Activated CD8-positive, alpha-beta memory T cell treated with anti-CD3 and anti-CD28 coated beads, Interleukin-2, amount 10 ng/mL, durations not matched to agents 7 days and 5 days (primary cell): ENCODE measurements at regions not wholly inside any gene's neighbourhood (a gene's known extent, or its start where the extent isn't known, plus 50 kb on each side); places are given as distances from the start of the nearest gene placed in this dataset.

Experiments
- ATAC-seq: fragments of 150-1000 bp; cut with Tn5 transposase; one replicate; pipeline ENCODE4 v1.10.0; 2021; ENCODE audit warnings: moderate library complexity
- CTCF ChIA-PET: fragments of 350-600 bp; sonication (Branson Sonifier 250); formaldehyde crosslinking; loops from one replicate; lab custom pipeline; 2021; ENCODE audit warnings: antibody characterized with exemption; lab: Charles Lee
- DNase-seq: peaks from one replicate; pipeline ENCODE4 v3.0.0-alpha.2; 2020
- H3K27ac Mint-ChIP-seq: one replicate; pipeline ENCODE4 v1.8.0; 2021; ENCODE audit warnings: mild to moderate bottlenecking, mixed read lengths
- H3K27me3 Mint-ChIP-seq: one replicate; pipeline ENCODE4 v1.8.0; 2021; ENCODE audit warnings: mixed read lengths
- H3K36me3 Mint-ChIP-seq: one replicate; pipeline ENCODE4 v1.8.0; 2021; ENCODE audit warnings: mild to moderate bottlenecking, mixed read lengths
- H3K4me1 Mint-ChIP-seq: one replicate; pipeline ENCODE4 v1.8.0; 2021; ENCODE audit warnings: mixed read lengths
- H3K4me3 Mint-ChIP-seq: one replicate; pipeline ENCODE4 v1.8.0; 2021; ENCODE audit warnings: mild to moderate bottlenecking, moderate library complexity, mixed read lengths
- H3K9me3 Mint-ChIP-seq: one replicate; pipeline ENCODE4 v1.8.0; 2022; ENCODE audit warnings: low read depth, mixed read lengths

DNA sequence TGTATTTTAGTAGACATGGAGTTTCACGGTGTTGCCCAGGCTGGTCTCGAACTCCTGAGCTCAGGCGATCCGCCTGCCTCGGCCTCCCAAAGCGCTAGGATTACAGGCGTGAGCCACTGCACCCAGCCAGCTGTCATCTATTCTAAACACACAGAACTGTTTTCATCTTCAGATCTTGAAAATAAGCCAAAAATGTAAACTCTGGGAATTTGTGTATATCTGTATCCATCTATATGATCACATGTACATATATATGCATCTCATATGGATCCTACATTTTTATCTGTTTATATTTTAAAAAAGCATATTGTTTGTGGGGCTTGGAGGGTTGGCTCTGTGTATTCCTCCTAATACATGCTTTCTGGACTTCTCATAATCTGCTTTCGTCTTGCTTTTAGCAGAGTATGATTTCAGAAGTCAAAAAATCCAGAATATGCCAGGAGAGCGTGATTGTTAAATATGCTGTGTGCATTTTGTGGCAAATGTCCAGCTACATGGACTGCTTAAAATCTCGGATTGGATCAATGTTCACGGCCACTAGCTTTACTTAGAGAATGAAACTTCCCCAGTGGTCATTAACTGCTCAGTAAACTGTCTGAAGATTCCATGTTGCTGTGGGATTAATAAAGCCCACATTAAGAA, 274.4 kb upstream of the IRX1 start:
- ATAC-seq = no peak
- Mint-ChIP-seq H3K4me3 (no peak overlapping the region), H3K27ac (no peak overlapping the region), H3K27me3 (no peaks in the 10 kb centered on the region), H3K4me1 (no peaks in the 10 kb centered on the region), H3K9me3 (peaks cover 2% of the 10 kb centered on the region), H3K36me3 (no peaks in the 10 kb centered on the region)
- CTCF ChIA-PET = no interaction called here
- DNase-seq = no peak

DNA sequence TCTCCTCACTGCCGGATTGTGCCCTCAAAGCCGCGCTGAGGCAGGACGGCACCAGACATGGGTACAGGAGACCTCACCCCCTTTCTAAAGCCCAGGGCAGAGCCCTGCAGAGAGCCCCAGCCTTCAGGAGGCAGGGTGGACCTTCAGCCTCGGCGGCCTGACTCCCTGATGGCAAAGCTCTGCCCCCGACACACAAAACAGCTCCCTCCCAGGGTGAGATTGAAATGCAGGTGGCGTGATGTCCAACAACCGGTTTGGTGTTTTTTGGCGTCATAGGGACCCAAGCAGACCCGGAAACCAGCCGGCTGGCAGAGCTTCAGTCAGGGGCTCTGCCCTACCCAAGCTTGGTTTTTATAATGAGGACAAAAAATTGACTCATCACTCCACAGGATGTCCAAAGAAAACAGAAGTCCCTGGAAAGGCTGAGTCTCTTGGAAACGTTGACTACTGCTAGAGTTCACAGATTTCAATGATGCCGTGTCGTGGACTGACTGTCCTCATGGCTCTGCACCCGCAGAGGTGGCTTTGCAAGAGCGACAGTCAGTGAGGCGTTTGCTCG, 275.2 kb upstream of the IRX1 start:
- no peaks in the 10 kb centered on the region for H3K4me1 Mint-ChIP-seq
- no peak overlapping the region for H3K27ac Mint-ChIP-seq
- CTCF ChIA-PET = no interaction called here
- H3K4me3 Mint-ChIP-seq = no peak overlapping the region
- ATAC-seq (no peak), DNase-seq (no peak)
- H3K36me3 Mint-ChIP-seq = no peaks in the 10 kb centered on the region
- H3K27me3 Mint-ChIP-seq = no peaks in the 10 kb centered on the region
- H3K9me3 Mint-ChIP-seq = peaks cover 3% of the 10 kb centered on the region

DNA sequence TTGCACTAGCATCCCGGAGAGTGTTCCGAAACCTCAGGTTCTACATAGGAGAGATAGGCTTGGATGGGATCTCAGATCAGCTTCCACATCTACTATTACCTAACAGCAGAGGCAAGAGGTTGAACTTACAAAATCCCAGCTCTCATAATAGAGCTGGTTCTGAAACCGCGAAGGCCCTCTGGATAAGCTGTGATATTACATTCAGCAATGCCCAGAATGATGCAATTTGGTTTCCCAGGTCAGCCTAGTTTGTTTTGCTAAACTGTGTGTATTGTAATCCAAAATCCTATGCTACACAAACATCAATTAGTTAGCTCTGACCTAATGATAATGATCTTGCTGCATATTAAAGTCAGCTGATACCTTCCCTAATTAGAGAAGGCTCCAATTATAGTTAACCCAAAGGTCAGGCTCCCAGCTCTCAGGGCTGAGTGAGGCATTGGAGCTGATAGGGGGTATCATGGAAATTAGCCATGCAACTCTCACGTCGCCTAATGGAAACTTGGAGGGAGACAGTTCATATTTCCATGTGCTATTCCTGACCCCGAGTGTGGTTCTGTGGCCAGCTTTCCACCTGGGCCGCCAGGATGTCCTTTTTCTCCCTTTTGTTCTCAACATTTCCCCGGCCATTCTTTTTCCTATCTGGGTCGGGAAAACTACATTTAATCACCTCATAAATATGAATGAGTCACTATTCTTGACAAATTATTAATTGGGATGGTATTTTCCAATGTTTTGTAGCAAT, 278.4 kb upstream of the IRX1 start:
- no peak for ATAC-seq
- Mint-ChIP-seq H3K27ac (no peak overlapping the region), H3K36me3 (no peaks in the 10 kb centered on the region), H3K4me3 (no peak overlapping the region), H3K4me1 (no peaks in the 10 kb centered on the region), H3K27me3 (no peaks in the 10 kb centered on the region), H3K9me3 (peaks cover 6% of the 10 kb centered on the region)
- no peak for DNase-seq
- CTCF ChIA-PET = no interaction called here

DNA sequence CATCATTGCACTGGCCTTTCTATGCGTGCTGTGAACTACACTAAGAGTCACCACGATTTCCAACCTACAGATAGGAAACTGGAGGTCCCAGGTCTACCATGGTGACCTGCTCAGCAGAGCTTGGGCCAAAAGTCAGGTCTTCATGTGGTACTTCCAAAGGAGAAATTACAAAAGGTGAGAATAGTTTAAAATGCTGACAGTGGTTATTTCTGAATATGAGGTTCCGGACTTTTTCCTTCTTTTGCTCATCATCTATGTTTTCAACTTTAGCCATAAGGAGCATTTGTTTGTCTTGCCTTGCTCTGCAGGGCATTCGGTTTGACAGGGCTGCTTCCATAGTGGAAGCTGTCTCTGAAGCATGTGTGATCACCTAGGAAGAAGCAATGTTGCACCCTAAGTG, 282.1 kb upstream of the IRX1 start:
- Mint-ChIP-seq H3K4me3 (no peak overlapping the region), H3K4me1 (no peaks in the 10 kb centered on the region), H3K9me3 (peaks cover 9% of the 10 kb centered on the region), H3K27ac (no peak overlapping the region), H3K36me3 (no peaks in the 10 kb centered on the region), H3K27me3 (no peaks in the 10 kb centered on the region)
- DNase-seq (no peak), ATAC-seq (no peak)
- CTCF ChIA-PET = no interaction called here

DNA sequence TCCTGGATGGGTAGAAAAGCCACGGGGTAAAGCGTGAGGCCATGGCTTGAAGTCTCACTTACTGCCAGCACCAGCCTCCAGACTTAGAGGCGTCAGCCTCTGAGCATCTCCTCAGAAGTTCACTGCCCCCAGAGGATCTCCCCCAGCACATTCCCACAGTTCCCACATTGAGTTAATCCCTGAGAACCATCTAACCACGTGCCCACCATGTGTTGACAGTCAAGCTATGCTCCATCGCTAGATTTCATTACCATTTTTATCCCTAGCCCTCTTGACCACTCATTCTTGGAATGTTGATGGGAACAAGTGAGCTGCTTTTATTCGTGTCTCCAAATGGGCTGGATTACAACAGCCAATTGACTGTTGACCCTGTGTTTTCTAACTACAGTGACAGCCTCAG, 283.3 kb upstream of the IRX1 start:
- Mint-ChIP-seq H3K4me1 (no peaks in the 10 kb centered on the region), H3K4me3 (no peak overlapping the region), H3K27me3 (no peaks in the 10 kb centered on the region), H3K36me3 (no peaks in the 10 kb centered on the region), H3K9me3 (peaks cover 9% of the 10 kb centered on the region), H3K27ac (no peak overlapping the region)
- CTCF ChIA-PET = no interaction called here
- DNase-seq = no peak
- ATAC-seq = no peak

DNA sequence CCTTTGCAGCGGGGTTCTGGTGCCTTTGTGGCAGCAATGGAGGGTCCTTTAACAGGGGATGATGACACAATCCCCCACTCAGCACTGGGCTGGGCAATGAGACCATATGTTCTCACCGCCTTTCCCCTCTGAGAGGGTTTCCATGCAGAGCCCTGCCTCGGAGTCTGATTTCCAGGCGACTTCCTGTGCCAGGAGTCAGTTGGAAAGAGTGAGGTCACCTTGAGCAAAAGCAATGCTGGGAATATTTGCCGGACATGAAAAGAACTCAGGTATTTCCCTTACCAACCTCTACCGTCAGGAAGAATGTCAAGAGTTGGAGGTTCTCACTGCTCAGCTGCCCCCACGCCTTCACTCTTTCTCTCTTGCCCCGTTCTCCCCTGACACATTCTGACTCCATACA, 284.2 kb upstream of the IRX1 start:
- ATAC-seq = no peak
- no peaks in the 10 kb centered on the region for H3K36me3 Mint-ChIP-seq
- no peak overlapping the region for H3K27ac Mint-ChIP-seq
- no peaks in the 10 kb centered on the region for H3K27me3 Mint-ChIP-seq
- no peak overlapping the region for H3K4me3 Mint-ChIP-seq
- H3K9me3 Mint-ChIP-seq = peaks cover 9% of the 10 kb centered on the region
- H3K4me1 Mint-ChIP-seq = no peaks in the 10 kb centered on the region
- DNase-seq = no peak
- CTCF ChIA-PET = no interaction called here

DNA sequence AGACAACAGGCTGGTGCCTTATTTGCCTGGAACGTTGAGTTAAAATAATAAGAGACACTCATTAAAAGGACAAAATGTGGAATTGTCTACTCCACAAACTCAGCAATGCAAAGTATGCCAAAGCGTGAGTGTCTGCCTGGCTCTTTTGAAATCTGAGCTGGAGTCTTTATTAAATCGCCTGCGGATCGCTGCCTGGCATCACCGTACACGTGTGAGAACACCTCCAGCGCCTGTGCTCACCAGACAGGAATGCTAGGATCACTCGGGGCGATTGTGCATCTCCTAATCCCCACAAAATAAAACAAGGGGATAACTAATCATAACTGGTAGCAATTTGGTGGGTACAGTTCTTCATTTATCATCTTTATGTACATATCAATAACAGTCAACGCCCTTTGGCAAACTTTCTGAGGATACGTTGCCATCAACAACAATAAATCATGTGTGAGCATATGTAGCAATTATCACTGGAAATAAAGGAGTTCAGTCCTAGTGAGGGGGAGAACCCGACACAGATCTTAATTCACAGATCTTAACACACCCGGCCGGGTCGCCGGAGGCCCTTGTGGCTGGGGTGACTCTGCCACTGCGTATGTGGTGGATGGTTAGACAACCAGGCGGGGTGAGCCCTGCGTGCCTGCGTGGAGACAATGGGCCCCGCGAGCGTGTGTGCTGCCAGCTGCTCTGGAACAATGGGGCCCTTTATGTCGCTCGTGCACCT, 284.9 kb upstream of the IRX1 start:
- ATAC-seq = no peak
- DNase-seq = no peak
- Mint-ChIP-seq H3K4me1 (no peaks in the 10 kb centered on the region), H3K27ac (no peak overlapping the region), H3K27me3 (no peaks in the 10 kb centered on the region), H3K36me3 (no peaks in the 10 kb centered on the region), H3K9me3 (peaks cover 7% of the 10 kb centered on the region), H3K4me3 (no peak overlapping the region)
- CTCF ChIA-PET = no interaction called here

DNA sequence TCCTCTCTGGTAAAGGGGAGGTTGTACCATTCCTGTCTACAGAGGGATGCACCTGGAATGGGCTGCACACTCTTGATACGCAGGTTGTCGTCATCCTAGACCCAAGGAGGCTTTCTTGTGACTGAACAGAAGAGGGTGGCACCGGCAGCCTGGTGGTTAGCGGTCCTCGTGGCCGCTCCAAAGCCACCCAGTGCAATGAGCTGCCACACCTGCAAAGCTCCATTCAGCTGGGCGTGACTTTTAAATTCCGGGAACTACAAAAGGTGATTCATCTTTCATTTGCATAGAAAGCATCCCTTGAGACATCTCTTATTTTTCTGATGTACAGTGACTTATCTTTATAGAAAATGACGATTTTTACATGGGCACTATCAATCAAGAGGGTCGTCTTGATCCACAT, 286.1 kb upstream of the IRX1 start:
- H3K9me3 Mint-ChIP-seq = peaks cover 10% of the 10 kb centered on the region
- no peak for DNase-seq
- H3K27ac Mint-ChIP-seq = no peak overlapping the region
- CTCF ChIA-PET = no interaction called here
- no peak overlapping the region for H3K4me3 Mint-ChIP-seq
- H3K27me3 Mint-ChIP-seq = no peaks in the 10 kb centered on the region
- ATAC-seq = no peak
- H3K4me1 Mint-ChIP-seq = no peaks in the 10 kb centered on the region
- no peaks in the 10 kb centered on the region for H3K36me3 Mint-ChIP-seq

DNA sequence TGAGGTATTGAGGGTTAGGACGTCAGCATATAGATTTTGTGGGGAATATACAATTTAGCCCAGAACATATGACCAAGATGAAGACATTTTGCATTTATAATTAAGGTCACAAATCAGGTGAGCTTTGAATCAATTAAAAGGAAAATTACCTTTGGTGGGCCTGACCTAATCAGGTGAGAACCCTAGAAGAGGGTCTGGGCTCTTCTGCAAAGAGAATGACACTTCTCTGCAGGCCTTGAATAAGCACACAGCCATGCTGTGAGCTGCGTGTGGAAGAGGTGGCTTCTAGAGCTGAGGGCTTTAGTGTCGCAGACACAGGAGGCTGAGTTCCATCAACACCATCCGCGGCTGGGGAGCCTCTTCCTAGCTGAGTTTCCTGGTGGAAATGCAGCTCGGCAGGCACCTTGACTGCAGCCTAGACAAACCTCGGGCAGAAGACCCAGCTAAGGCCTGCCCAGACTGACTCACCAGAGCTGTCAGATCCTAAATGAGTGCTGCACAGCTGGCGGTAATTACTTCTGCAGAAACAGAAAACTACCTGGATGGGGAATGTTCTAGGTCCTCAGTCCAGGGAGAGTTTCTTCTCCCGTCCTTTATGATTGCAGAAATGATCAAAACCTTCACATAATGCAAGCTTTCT, 287.5 kb upstream of the IRX1 start:
- no peak overlapping the region for H3K4me3 Mint-ChIP-seq
- peaks cover 6% of the 10 kb centered on the region for H3K9me3 Mint-ChIP-seq
- H3K4me1 Mint-ChIP-seq = no peaks in the 10 kb centered on the region
- H3K27me3 Mint-ChIP-seq = no peaks in the 10 kb centered on the region
- DNase-seq (no peak), ATAC-seq (no peak)
- H3K36me3 Mint-ChIP-seq = no peaks in the 10 kb centered on the region
- CTCF ChIA-PET = no interaction called here
- H3K27ac Mint-ChIP-seq = no peak overlapping the region

DNA sequence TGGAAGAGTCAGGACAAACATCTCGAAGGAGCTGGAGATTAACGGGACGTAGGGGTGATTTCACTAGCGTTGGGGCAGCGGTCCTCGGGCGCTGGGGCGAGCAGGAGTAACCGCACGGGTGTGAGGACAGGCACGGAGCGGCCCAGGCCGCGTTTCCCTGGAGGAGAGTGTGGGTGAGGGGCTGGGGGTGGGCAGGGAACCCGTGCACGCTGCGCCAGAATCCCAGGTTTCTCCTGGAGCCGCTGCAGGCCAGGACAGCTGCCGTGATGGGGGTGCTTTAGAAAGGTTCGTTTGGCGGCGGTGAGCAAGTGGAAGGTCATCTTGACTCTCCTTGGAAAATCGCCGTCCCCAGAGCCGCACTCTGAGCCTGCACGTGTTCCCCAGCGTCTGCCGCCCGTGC, 290.2 kb upstream of the IRX1 start:
- Mint-ChIP-seq H3K4me1 (no peaks in the 10 kb centered on the region), H3K27ac (no peak overlapping the region), H3K9me3 (peaks cover 4% of the 10 kb centered on the region), H3K27me3 (no peaks in the 10 kb centered on the region), H3K36me3 (no peaks in the 10 kb centered on the region), H3K4me3 (no peak overlapping the region)
- DNase-seq = no peak
- no peak for ATAC-seq
- CTCF ChIA-PET = no interaction called here

DNA sequence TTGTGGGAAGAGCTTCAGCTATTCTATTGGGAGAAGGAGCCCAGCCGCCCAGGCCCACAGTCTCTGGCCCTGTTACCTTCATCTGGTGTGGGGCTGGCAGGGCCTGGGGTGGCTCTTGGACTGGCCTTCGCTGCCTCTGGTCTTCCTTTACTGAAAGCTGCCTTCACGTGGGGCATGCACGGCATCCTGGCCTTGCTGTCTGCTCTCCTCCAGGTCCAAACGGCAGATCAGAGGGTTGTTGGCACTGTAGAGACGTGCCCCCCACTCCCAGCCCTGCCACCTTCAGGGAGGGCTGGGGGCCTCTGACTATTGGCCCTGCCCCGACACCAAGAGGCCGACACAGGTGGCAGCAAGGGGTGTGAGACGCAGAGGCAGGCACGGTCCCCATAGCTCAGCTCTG, 291.3 kb upstream of the IRX1 start:
- no peaks in the 10 kb centered on the region for H3K4me1 Mint-ChIP-seq
- no peak overlapping the region for H3K27ac Mint-ChIP-seq

DNA sequence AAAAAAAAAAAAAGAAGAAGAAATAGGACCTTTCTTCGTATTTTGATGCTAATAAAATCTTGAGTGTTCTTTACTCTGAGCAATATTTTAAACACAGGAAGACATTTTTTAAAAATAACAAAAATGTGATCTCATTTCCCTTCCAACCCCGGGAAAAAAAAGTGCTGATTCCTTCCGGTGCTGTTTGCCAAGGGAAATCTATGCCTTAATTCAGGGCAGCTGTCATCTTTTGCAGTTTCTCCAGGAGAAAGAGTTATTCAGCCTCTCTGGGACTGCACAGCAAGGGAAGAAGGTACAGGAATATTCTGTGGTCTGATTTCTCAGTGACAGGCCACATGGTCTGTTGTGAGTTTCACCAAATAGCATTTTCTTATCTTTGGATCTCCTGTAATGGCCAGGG, 291.9 kb upstream of the IRX1 start:
- ATAC-seq (no peak), DNase-seq (no peak)
- H3K27me3 Mint-ChIP-seq = no peaks in the 10 kb centered on the region

More for the DNA sequence above, 291.3 kb upstream of the IRX1 start:
- Mint-ChIP-seq H3K36me3 (no peaks in the 10 kb centered on the region), H3K27me3 (no peaks in the 10 kb centered on the region), H3K4me3 (no peak overlapping the region), H3K9me3 (peaks cover 4% of the 10 kb centered on the region)
- DNase-seq (no peak), ATAC-seq (no peak)
- CTCF ChIA-PET = no interaction called here

DNA sequence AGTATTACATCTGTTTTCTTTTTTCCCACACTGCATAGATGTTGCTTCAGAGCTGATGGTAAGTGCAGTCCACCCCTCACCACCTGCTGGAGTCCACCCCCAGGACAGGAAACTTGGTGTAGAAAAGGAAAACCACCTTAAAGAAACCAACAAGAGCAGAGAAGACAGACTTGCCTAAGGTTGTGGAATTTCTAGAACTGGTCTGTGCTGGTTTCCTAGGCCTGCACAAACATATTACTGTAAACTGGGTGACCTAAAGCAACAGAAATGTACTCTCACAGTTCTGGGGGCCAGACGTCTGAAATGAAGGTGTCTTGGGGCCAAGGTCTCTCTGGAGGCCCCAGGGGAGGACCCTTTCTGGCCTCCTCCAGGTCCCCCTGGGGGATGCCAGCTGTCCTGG, 293.4 kb upstream of the IRX1 start:
- Mint-ChIP-seq H3K9me3 (peaks cover 7% of the 10 kb centered on the region), H3K4me1 (no peaks in the 10 kb centered on the region), H3K4me3 (no peak overlapping the region), H3K36me3 (no peaks in the 10 kb centered on the region), H3K27ac (no peak overlapping the region), H3K27me3 (no peaks in the 10 kb centered on the region)
- ATAC-seq (no peak), DNase-seq (no peak)
- CTCF ChIA-PET = no interaction called here

More for the DNA sequence above, 291.9 kb upstream of the IRX1 start:
- H3K9me3 Mint-ChIP-seq = peaks cover 6% of the 10 kb centered on the region
- no peaks in the 10 kb centered on the region for H3K4me1 Mint-ChIP-seq
- no peak overlapping the region for H3K27ac Mint-ChIP-seq
- H3K4me3 Mint-ChIP-seq = no peak overlapping the region
- no peaks in the 10 kb centered on the region for H3K36me3 Mint-ChIP-seq
- CTCF ChIA-PET = interaction anchor here (0.6 kb wide), 1 partner anchor 738 kb away, joined by 4 read pairs; no protein-coding TSS in a partner anchor
